NCI-H1105 (cell line): ENCODE measurements at regions not wholly inside any gene's neighbourhood (a gene's known extent, or its start where the extent isn't known, plus 50 kb on each side); places are given as distances from the start of the nearest gene placed in this dataset.
"Not testable (repeated sequence)": the region's sequence is repeated elsewhere in the genome, so short reads cannot be mapped to it uniquely, and the experiment has no call there.

Source experiments
- DNase-seq: peaks from one replicate; lab custom pipeline; 2025; lab: John Stamatoyannopoulos, UW

- no peak for DNase-seq
Measured at GRCh38 chr5:12141496-12141895, 237.2 kb upstream of the CTNND2 start.

DNA sequence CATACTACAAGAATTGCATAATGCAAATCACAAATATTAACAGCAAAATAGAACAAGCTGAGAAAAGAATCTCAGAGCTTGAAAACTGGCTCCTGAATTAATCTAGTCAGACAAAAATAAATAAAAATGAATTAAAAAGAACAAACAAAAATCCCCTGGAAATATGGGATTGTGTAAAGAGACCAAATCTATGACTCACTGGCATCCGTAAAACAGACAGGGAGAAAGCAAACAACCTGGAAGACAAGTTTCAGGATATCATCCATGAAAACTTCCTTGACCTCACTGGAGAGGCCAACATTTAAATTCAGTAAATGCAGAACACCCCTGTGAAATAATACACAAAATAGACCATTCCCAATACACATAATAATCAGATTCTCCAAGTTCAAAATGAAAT, 229.3 kb upstream of the CTNND2 start:
- DNase-seq, result no peak

GRCh38 chr5:12131020-12131419, 226.8 kb upstream of the CTNND2 start:
- DNase-seq, result not testable (repeated sequence)

- DNase-seq, result no peak
Measured at GRCh38 chr5:12125895-12126294, 221.6 kb upstream of the CTNND2 start.

DNA sequence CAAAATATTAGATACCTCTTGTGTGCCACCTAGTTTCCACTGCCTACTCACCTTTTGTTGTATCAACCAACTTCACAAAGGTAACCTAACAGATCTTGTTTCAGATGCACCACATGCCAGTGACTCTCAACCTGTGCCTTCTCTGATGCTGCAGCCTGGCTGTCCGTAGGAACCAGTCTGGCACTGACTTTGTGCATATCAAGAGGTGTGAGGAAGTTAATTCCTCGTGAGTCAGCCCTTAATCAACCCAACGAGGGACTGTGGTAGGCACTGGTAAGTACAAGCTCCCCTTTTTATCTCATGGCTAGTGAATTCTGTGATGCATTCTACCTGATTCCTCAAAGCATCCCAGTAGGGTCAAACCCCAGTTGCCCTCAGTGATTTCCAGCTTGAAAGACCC, 215.4 kb upstream of the CTNND2 start:
- DNase-seq, result no peak

DNA sequence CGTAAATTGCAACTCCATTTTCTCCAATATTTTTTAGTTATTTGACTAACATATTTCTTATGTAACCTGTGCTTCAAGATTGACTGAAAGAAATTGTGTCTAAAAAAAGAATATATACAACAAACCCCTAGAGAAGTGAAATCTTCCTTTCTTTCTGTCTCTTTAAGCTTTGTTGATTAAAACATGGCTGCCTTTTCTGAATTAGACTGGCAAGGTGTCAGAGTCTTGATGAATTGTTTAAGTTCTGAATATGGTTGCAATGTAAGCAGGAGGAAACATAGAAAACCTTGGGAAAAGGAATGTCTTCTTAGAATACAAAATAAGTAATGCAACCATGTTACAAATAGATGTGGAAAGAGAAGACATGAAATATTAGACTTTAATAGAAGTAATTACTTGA, 209.8 kb upstream of the CTNND2 start:
- no peak for DNase-seq

DNA sequence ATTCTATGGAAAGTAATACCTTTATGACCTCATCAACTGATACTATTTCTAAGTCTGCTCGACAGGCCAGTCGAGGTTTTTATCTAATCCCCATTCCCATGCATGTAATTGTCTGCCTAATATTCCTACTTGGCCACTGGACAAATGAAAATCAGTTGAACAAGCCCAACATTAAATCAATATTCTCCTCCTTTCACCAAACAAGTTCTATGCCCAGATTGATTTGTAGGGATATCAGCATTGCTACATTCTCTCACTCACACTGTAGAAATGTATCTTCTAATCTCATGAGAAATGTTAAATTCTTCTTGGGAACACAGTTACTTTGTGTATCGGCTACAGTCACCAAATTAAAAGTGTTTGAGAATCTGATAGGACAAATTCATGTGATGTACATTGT, 208.8 kb upstream of the CTNND2 start:
- no peak for DNase-seq

DNA sequence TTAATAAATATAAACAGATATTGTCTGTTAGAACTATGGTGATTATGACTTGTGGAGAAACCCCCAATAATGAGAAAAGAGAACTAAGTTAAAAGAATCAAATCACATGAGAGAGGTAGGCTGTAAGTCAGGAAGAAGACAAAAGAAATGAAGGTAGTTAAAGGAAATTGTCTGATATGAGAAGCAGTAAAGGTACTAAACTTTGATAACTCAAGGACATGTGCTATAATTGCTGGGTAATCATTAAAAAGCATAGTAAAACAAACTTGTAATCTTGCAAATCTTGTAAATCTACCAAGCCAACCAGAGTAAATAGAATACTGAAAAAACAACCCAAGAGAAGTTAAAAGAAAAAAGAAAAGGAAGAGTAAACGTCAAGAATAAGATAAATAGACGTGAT, 207.0 kb upstream of the CTNND2 start:
- DNase-seq, result no peak

- no peak for DNase-seq
Measured at GRCh38 chr5:12110629-12111028, 206.4 kb upstream of the CTNND2 start.

DNA sequence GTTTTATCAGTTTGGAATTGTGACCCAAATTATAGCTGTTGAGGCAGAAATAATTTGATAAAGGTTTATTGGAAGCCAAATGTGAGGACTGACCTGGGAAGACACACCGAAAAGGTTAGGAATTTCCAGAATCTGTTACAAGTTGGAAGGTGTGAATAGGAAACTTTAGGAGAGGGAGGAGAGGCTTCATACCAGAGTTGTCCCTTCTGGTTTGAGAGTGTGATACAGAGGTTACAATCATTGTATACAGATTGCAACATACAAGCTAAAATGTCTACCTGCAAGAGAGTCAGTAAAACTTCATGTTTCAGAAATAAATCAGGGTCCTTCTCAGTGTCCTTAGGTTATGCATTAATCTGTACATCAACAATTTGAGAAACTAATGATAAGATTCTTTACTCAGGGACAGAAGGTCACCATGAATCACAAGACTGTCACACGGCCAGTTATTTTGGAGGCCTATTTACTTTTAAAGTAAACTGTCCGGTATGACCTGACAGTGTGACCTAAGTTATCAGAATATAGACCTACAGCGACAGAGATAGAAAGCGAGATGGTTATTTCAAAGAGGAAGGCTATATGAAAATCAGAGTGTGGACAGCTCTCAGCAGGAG, 204.9 kb upstream of the CTNND2 start:
- DNase-seq, result no peak

DNA sequence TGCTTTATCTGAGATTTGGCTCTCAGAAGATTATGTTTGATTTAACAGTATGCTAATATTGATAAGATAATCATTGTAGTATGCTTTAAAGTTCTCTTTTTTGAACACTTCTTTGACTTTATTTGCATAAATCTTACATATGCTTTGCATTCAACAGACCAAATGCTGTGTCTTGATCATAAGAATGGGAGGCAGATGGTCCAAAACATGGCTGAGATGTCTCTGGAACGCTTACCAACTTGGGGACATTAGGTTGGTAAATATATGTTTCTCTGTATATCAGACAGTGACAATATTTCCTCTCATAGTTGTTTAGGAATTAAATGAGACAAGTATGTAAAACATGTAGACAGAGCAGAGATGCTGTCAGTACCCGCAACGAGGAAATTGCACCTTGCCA, 197.9 kb upstream of the CTNND2 start:
- DNase-seq, result no peak

DNA sequence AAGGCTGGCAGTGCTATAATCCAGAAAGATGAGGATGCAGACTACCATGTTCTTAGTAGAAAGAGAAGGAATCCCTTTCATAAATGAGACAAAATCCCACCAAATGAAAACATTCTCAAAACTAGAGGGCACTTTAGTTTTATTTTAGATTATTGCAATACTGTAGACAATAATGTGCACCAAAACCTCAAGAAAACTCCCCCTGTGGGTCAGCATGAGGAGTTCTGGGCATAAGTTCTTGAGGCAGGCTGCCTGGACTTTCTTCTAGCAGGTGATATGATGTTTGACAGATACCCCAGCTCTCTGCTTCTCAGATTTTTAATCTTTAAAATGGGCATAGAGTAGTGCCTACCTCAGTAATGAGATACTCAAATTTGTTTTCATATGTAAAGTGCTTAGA, 196.3 kb upstream of the CTNND2 start:
- DNase-seq, result no peak

- no peak for DNase-seq
Measured at GRCh38 chr5:12099296-12099695, 195.1 kb upstream of the CTNND2 start.

GRCh38 chr5:12095808-12096281, 191.6 kb upstream of the CTNND2 start:
- no peak for DNase-seq

DNA sequence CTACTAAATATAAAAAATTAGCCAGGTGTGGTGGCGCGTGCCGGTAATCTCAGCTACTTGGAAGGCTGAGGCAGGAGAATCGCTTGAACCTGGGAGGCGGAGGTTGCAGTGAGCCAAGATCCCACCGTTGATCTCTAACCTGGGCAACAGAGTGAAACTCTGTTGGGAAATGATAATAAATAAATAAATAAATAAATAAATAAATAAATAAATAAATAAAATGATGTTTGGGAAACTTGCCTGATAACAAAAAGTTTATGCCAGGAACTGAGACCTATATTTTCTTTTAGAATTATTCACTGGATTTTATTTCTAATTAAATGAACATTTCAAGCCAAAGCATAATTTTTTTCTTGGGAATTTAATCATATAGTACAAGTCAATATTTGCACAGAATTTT, 189.3 kb upstream of the CTNND2 start:
- no peak for DNase-seq

GRCh38 chr5:12080761-12081160, 176.5 kb upstream of the CTNND2 start:
- DNase-seq, result no peak

DNA sequence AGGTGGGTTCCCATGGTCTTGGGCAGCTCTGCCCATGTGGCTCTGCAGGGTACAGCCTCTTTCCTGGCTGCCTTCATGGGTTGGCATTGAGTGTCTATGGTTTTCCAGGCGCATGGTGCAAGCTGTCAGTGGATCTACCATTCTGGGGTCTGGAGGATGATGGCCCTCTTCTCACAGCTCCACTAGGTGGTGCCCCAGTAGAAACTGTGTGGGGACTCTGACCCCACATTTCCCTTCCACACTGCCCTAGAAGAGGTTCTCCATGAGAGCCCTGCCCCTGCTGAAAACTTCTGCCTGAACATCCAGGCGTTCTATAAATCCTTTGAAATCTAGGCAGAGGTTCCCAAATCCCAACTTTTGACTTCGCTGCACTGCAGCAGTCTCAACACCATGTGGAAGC, 174.0 kb upstream of the CTNND2 start:
- DNase-seq, result not testable (repeated sequence)

DNA sequence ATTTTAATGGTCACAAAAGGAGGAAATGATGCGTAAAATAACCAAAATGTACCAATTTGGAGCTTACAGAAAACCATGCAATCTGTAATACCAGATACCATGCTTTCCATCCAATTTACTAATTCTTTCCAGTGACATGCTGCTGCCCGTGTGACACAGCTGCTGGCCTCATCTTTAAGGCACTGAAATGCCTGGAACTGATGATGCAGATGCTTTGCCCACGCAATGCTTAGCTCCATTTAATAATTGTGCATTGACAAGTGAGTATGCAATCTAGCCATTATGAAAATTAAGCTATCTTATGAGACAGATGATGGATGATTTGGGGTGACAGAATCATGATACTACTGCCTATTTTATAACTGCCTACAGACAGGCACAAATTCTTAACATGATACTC, 169.2 kb upstream of the CTNND2 start:
- DNase-seq, result no peak

GRCh38 chr5:12072441-12072840, 168.2 kb upstream of the CTNND2 start:
- DNase-seq, result no peak

DNA sequence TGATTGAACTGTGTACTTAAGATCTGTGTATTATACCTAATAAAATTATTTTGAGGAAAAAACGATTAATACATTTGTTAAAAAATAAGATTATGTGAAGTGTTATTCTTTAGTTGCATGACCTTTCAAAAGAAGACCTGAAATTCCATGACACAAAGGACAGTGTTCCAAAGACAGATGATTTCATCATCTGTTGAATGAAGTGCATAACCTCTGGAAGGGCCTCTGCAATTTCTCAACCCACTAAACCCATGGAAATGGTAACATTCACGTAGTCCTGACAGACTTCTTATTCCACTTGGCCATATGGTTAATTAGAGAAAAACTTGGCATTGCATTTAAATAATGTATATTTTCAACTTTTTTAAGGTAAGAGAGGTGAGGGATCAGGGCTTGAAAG, 167.2 kb upstream of the CTNND2 start:
- DNase-seq, result no peak

GRCh38 chr5:12023614-12024241, 119.5 kb upstream of the CTNND2 start:
- DNase-seq, result peak; percentile 38

- DNase-seq, result no peak
Measured at GRCh38 chr5:12022444-12022843, 118.2 kb upstream of the CTNND2 start.

- no peak for DNase-seq
Measured at GRCh38 chr5:12019306-12019705, 115.1 kb upstream of the CTNND2 start.

GRCh38 chr5:12017007-12017406, 112.8 kb upstream of the CTNND2 start:
- no peak for DNase-seq
